ENCODE measurements at regions not wholly inside any gene's neighbourhood (a gene's known extent, or its start where the extent isn't known, plus 50 kb on each side); places are given as distances from the start of the nearest gene placed in this dataset.

- DNase-seq (ENCODE audit: low read depth) = no peak
- TF ChIP-seq CTCF (IDR thresholded peaks at IDR 0.05; ENCODE audit: insufficient read depth, low read depth, low read length) = no peak
- H3K4me3 ChIP-seq (ENCODE audit: low read depth, low read length) = no peak overlapping the region
Observed at GRCh38 chr1:22329148-22329515, 122.5 kb upstream of the ZBTB40 start.

- no peak for DNase-seq (ENCODE audit: low read depth)
- TF ChIP-seq CTCF (IDR thresholded peaks at IDR 0.05; ENCODE audit: insufficient read depth, low read depth, low read length) = no peak
- no peak overlapping the region for H3K4me3 ChIP-seq (ENCODE audit: low read depth, low read length)
Observed at GRCh38 chr1:22330092-22330759, 121.4 kb upstream of the ZBTB40 start.

GRCh38 chr1:22330760-22331119 is 120.9 kb upstream of the ZBTB40 start:
- no peak for DNase-seq (ENCODE audit: low read depth)
- TF ChIP-seq CTCF (IDR thresholded peaks at IDR 0.05; ENCODE audit: insufficient read depth, low read depth, low read length) = no peak
- H3K4me3 ChIP-seq (ENCODE audit: low read depth, low read length) = no peak overlapping the region

- no peak for TF ChIP-seq CTCF (IDR thresholded peaks at IDR 0.05; ENCODE audit: insufficient read depth, low read depth, low read length)
- DNase-seq (ENCODE audit: low read depth) = no peak
Observed at GRCh38 chr1:22331618-22332423, 119.8 kb upstream of the ZBTB40 start.

GRCh38 chr1:22332424-22332717 is 119.3 kb upstream of the ZBTB40 start:
- no peak for DNase-seq (ENCODE audit: low read depth)
- TF ChIP-seq CTCF (IDR thresholded peaks at IDR 0.05; ENCODE audit: insufficient read depth, low read depth, low read length) = no peak
- no peak overlapping the region for H3K4me3 ChIP-seq (ENCODE audit: low read depth, low read length)

More at GRCh38 chr1:22331618-22332423, 119.8 kb upstream of the ZBTB40 start:
- no peak overlapping the region for H3K4me3 ChIP-seq (ENCODE audit: low read depth, low read length)

GRCh38 chr1:22332795-22333499 is 118.7 kb upstream of the ZBTB40 start:
- DNase-seq (ENCODE audit: low read depth) = no peak
- H3K4me3 ChIP-seq (ENCODE audit: low read depth, low read length) = no peak overlapping the region
- TF ChIP-seq CTCF (IDR thresholded peaks at IDR 0.05; ENCODE audit: insufficient read depth, low read depth, low read length) = no peak

Data from fibroblast of villous mesenchyme (primary cell).